ENCODE measurements at regions not wholly inside any gene's neighbourhood (a gene's known extent, or its start where the extent isn't known, plus 50 kb on each side); places are given as distances from the start of the nearest gene placed in this dataset.

GRCh38 chr3:73774645-73775044 lies 149.9 kb upstream of the PDZRN3 start:
- no peak for TF ChIP-seq POLR2AphosphoS5 (IDR thresholded peaks at IDR 0.05)
- TF ChIP-seq, protein P1, sequence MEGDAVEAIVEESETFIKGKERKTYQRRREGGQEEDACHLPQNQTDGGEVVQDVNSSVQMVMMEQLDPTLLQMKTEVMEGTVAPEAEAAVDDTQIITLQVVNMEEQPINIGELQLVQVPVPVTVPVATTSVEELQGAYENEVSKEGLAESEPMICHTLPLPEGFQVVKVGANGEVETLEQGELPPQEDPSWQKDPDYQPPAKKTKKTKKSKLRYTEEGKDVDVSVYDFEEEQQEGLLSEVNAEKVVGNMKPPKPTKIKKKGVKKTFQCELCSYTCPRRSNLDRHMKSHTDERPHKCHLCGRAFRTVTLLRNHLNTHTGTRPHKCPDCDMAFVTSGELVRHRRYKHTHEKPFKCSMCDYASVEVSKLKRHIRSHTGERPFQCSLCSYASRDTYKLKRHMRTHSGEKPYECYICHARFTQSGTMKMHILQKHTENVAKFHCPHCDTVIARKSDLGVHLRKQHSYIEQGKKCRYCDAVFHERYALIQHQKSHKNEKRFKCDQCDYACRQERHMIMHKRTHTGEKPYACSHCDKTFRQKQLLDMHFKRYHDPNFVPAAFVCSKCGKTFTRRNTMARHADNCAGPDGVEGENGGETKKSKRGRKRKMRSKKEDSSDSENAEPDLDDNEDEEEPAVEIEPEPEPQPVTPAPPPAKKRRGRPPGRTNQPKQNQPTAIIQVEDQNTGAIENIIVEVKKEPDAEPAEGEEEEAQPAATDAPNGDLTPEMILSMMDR (IDR thresholded peaks at IDR 0.05 in 8 of 11, conservative IDR thresholded peaks at IDR 0.05 in 3 of 11), result no peak
